ENCODE measurements at regions not wholly inside any gene's neighbourhood (a gene's known extent, or its start where the extent isn't known, plus 50 kb on each side); places are given as distances from the start of the nearest gene placed in this dataset.

DNA sequence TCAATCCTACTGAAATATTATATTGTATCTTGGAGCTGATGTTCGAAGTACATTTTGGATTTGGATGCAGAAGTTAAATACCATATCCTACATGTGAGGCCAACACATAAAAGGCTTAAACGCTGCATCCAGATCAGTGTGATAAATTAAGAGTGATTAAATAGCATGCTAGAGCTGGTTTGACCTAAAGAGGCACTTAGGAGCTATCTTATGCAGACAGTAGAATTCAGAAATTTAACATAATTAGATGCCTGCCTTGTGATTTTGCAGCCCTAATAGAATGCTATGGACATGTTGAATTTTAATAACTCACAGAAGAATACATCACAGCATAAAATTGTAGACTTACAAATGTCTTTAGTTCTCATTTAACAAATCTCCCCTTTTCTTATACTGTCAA, 501.2 kb upstream of the LINC00305 start:
- Histone ChIP-seq H3K36me3 (no peaks in the 10 kb centered on the region), H3K4me3 (no peak overlapping the region), H3K9me3 (peaks cover 0 to 10% (median 0%) of the 10 kb centered on the region in 11 donors), H3K4me1 (no peaks in the 10 kb centered on the region), H3K27me3 (no peaks in the 10 kb centered on the region), H3K27ac (no peak overlapping the region)
- DNase-seq (no peak), ATAC-seq (no peak)
- WGBS, 2 donors, result 71 to 82% methylated on average over 2 of the region's 2 CpGs
- intact Hi-C loops (cut with DNase I), result no loop called here
- no peak for TF ChIP-seq CTCF (IDR thresholded peaks at IDR 0.05)

GRCh38 chr18:64645753-64646152, 496.9 kb upstream of the LINC00305 start:
- no peak for TF ChIP-seq CTCF (IDR thresholded peaks at IDR 0.05)
- intact Hi-C loops (cut with DNase I), result no loop called here
- 92 to 93% methylated on average over 5 of the region's 5 CpGs for WGBS, 2 donors

GRCh38 chr18:64639536-64639935, 490.6 kb upstream of the LINC00305 start:
- 73 to 78% methylated on average over 1 of the region's 1 CpG for WGBS, 2 donors
- no peak for TF ChIP-seq CTCF (IDR thresholded peaks at IDR 0.05)
- H3K4me3 ChIP-seq, result no peak overlapping the region
- H3K36me3 ChIP-seq, result no peaks in the 10 kb centered on the region
- no peaks in the 10 kb centered on the region for H3K4me1 ChIP-seq
- H3K27ac ChIP-seq, result no peak overlapping the region
- peaks cover 0 to 5% (median 0%) of the 10 kb centered on the region in 11 donors for H3K9me3 ChIP-seq
- ATAC-seq (no peak), DNase-seq (no peak)
- intact Hi-C loops (cut with DNase I), result no loop called here
- no peaks in the 10 kb centered on the region for H3K27me3 ChIP-seq

More at GRCh38 chr18:64645753-64646152, 496.9 kb upstream of the LINC00305 start:
- ATAC-seq (no peak), DNase-seq (no peak)
- Histone ChIP-seq H3K27me3 (no peaks in the 10 kb centered on the region), H3K27ac (no peak overlapping the region), H3K4me3 (no peak overlapping the region), H3K36me3 (no peaks in the 10 kb centered on the region), H3K4me1 (no peaks in the 10 kb centered on the region), H3K9me3 (peaks cover 0 to 10% (median 0%) of the 10 kb centered on the region in 11 donors)

DNA sequence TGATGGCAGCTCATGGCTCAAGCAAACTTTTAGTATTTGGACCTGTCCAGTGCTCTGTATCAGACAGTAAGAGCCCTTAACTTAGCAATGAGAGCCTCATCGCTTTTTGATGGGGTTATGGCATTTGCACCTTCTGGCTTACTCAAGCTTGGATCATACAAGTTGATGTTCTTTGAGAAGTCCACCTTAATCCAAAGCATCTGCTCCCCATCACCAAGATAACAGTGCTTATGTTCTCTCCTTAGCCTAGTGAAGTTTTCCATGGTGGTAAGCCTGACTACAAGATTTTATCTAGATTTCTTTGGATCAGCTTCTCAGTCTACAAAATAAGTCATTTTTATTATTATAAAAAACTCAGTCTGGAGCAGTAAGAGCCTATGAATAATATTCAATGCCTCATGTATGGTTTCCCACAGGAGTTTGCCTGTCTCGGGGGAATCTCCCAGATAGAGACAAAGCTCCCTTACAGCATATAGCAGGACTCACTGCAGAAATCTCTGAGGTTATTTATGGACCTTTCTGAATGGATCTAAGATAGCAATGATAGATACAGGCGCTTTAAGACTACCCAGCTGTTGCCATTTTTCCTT, 472.2 kb upstream of the LINC00305 start:
- H3K9me3 ChIP-seq, result no peaks in the 10 kb centered on the region
- no peak overlapping the region for H3K4me3 ChIP-seq
- TF ChIP-seq CTCF (IDR thresholded peaks at IDR 0.05), result no peak
- H3K4me1 ChIP-seq, result no peaks in the 10 kb centered on the region
- ATAC-seq (no peak), DNase-seq (no peak)
- no peaks in the 10 kb centered on the region for H3K36me3 ChIP-seq
- no peak overlapping the region for H3K27ac ChIP-seq
- intact Hi-C loops (cut with DNase I), result no loop called here
- H3K27me3 ChIP-seq, result no peaks in the 10 kb centered on the region
- WGBS, 2 donors, result 91 to 95% methylated on average over 3 of the region's 3 CpGs

Measured in heart right ventricle (tissue), 16 donors.